A549 (cell line): ENCODE measurements at regions not wholly inside any gene's neighbourhood (a gene's known extent, or its start where the extent isn't known, plus 50 kb on each side); places are given as distances from the start of the nearest gene placed in this dataset.

Source experiments
- CEBPB ChIP-seq, 2 experiments: fragments of >200 bp in 1 of 2; sonication (Bioruptor Twin) in 1 of 2; formaldehyde crosslinking in 1 of 2; IDR thresholded peaks; 2 replicates each; pipeline ENCODE4 v1.6.1; 2012 to 2016
- EP300 ChIP-seq, 2 experiments: fragments of >200 bp; sonication (Bioruptor Twin); formaldehyde crosslinking; IDR thresholded peaks; 2 replicates in 1 of 2; 3 replicates in 1 of 2; pipeline ENCODE4 v1.6.1; 2016 to 2017
- ESRRA ChIP-seq: fragments of 150-350 bp; IDR thresholded peaks from 2 replicates; pipeline ENCODE4 v1.6.1; 2014; ENCODE audit warnings: mild to moderate bottlenecking, low read length, borderline replicate concordance
- MAZ ChIP-seq: fragments of 150-350 bp; IDR thresholded peaks from 2 replicates; pipeline ENCODE4 v1.6.1; 2014; ENCODE audit warnings: antibody characterized with exemption, low read depth, low read length, borderline replicate concordance
- PHF8 ChIP-seq: fragments of 200-600 bp; sonication (generic); IDR thresholded peaks from 2 replicates; pipeline ENCODE4 v1.6.1; 2016; ENCODE audit warnings: low read depth, mild to moderate bottlenecking, antibody characterized with exemption, moderate library complexity, borderline replicate concordance
- POLR2A ChIP-seq: IDR thresholded peaks from 2 replicates; pipeline ENCODE4 v1.6.1; 2012; ENCODE audit warnings: mild to moderate bottlenecking, low read length
- RCOR1 ChIP-seq: fragments of 150-350 bp; IDR thresholded peaks from 2 replicates; pipeline ENCODE4 v1.6.1; 2014; ENCODE audit warnings: antibody characterized with exemption, low read length, low read depth
- SMC3 ChIP-seq: fragments of >200 bp; sonication (Bioruptor Twin); formaldehyde crosslinking; IDR thresholded peaks from 3 replicates; pipeline ENCODE4 v1.6.1; 2018; ENCODE audit warnings: inconsistent platforms
- TF ChIP-seq, protein P1 (sequence below): fragments of >200 bp; sonication (Bioruptor Twin); formaldehyde crosslinking; IDR thresholded peaks from 3 replicates; pipeline ENCODE4 v1.5.1; 2016
- TF ChIP-seq, protein P2 (sequence below): fragments of 200-600 bp; sonication (generic); IDR thresholded peaks from 2 replicates; pipeline ENCODE4 v1.6.1; 2016; ENCODE audit warnings: antibody characterized with exemption, mild to moderate bottlenecking, moderate library complexity

DNA sequence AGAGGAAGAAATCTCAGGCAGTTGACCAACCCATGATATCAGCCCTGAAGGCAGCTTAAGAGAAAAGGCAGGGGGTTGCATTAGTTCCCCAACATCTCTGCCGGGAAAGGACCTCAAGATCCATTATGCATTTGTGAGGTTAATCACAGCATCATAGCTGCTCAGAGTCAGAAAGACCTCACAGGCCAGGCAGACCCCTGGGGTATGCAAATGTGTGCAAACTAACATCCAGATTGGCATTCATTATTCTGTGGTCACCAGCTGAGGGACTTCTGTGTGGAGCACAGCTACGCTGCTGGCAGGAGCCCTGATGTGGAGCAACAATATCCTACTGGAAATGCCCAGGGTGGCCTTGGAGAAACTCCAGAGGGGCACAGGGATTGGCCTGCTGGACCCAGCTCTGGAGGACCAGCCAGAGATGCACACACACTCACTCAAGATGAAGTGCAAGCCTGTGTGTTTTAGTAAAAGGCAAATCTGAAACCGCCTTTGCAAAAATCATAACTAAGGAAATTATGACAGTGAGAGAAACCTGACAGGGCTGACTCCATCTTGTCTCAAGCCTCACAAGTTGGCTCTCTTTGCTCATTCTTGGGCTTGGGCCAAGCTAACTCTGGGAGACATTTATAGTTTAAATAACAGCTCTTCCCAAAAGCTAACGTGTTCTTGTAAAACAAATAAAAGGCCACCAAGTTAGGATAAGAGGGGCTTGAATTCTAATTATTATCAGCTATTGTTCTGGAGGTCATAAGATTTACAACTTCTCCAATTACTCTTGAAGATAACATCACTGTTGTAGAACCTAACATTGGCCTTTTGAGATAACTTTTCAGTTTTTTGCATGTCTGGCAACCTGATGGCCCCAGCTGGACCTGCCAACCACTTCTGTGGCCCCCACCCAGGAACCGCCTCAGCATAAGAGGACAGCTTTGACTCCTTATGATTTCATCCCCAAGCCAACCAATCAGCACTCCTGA lies 257.1 kb downstream of the UACA start:
- TF ChIP-seq EP300 (IDR thresholded peaks at IDR 0.05) (no peak), ESRRA (no peak), POLR2A (no peak), CEBPB (IDR thresholded peaks at IDR 0.05) (no peak), SMC3 (no peak), RCOR1 (no peak), MAZ (no peak), PHF8 (no peak)
- TF ChIP-seq, protein P1, sequence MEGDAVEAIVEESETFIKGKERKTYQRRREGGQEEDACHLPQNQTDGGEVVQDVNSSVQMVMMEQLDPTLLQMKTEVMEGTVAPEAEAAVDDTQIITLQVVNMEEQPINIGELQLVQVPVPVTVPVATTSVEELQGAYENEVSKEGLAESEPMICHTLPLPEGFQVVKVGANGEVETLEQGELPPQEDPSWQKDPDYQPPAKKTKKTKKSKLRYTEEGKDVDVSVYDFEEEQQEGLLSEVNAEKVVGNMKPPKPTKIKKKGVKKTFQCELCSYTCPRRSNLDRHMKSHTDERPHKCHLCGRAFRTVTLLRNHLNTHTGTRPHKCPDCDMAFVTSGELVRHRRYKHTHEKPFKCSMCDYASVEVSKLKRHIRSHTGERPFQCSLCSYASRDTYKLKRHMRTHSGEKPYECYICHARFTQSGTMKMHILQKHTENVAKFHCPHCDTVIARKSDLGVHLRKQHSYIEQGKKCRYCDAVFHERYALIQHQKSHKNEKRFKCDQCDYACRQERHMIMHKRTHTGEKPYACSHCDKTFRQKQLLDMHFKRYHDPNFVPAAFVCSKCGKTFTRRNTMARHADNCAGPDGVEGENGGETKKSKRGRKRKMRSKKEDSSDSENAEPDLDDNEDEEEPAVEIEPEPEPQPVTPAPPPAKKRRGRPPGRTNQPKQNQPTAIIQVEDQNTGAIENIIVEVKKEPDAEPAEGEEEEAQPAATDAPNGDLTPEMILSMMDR: no peak
- TF ChIP-seq, protein P2, sequence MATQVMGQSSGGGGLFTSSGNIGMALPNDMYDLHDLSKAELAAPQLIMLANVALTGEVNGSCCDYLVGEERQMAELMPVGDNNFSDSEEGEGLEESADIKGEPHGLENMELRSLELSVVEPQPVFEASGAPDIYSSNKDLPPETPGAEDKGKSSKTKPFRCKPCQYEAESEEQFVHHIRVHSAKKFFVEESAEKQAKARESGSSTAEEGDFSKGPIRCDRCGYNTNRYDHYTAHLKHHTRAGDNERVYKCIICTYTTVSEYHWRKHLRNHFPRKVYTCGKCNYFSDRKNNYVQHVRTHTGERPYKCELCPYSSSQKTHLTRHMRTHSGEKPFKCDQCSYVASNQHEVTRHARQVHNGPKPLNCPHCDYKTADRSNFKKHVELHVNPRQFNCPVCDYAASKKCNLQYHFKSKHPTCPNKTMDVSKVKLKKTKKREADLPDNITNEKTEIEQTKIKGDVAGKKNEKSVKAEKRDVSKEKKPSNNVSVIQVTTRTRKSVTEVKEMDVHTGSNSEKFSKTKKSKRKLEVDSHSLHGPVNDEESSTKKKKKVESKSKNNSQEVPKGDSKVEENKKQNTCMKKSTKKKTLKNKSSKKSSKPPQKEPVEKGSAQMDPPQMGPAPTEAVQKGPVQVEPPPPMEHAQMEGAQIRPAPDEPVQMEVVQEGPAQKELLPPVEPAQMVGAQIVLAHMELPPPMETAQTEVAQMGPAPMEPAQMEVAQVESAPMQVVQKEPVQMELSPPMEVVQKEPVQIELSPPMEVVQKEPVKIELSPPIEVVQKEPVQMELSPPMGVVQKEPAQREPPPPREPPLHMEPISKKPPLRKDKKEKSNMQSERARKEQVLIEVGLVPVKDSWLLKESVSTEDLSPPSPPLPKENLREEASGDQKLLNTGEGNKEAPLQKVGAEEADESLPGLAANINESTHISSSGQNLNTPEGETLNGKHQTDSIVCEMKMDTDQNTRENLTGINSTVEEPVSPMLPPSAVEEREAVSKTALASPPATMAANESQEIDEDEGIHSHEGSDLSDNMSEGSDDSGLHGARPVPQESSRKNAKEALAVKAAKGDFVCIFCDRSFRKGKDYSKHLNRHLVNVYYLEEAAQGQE: no peak
